AG09309 (cell line): ENCODE measurements at regions not wholly inside any gene's neighbourhood (a gene's known extent, or its start where the extent isn't known, plus 50 kb on each side); places are given as distances from the start of the nearest gene placed in this dataset.

Experiments used
- DNase-seq: peaks from one replicate; pipeline ENCODE4 v3.0.0-alpha.2; 2010; ENCODE audit warnings: low read depth
- H3K4me3 ChIP-seq: 2 replicates; pipeline ENCODE4 v1.5.1; 2011; ENCODE audit warnings: mild to moderate bottlenecking, low read depth, low read length, moderate library complexity; ENCODE audit not compliant: control insufficient read depth
- CTCF ChIP-seq: IDR thresholded peaks from 2 replicates; pipeline ENCODE4 v1.5.1; 2011; ENCODE audit warnings: mild to moderate bottlenecking, low read depth, low read length, inconsistent platforms; ENCODE audit not compliant: insufficient read depth, control insufficient read depth; ENCODE audit errors: missing control alignments

- no peak for TF ChIP-seq CTCF
Observed at GRCh38 chr2:20140321-20141055, 84.4 kb downstream of the SDC1 start.

GRCh38 chr2:20139407-20140172 is 85.3 kb downstream of the SDC1 start:
- no peak for TF ChIP-seq CTCF
- no peak overlapping the region for H3K4me3 ChIP-seq

More at GRCh38 chr2:20140321-20141055, 84.4 kb downstream of the SDC1 start:
- H3K4me3 ChIP-seq, result no peak overlapping the region
- no peak for DNase-seq

GRCh38 chr2:20138696-20139095 is 86.2 kb downstream of the SDC1 start:
- no peak overlapping the region for H3K4me3 ChIP-seq
- DNase-seq, result no peak
- no peak for TF ChIP-seq CTCF

More at GRCh38 chr2:20139407-20140172, 85.3 kb downstream of the SDC1 start:
- no peak for DNase-seq

GRCh38 chr2:20137884-20138283 is 86.5 kb upstream of the LAPTM4A start:
- DNase-seq, result no peak
- no peak overlapping the region for H3K4me3 ChIP-seq
- no peak for TF ChIP-seq CTCF

- no peak for DNase-seq
- H3K4me3 ChIP-seq, result no peak overlapping the region
- no peak for TF ChIP-seq CTCF
Observed at GRCh38 chr2:20137131-20137571, 85.7 kb upstream of the LAPTM4A start.

- no peak overlapping the region for H3K4me3 ChIP-seq
- no peak for TF ChIP-seq CTCF
- DNase-seq, result no peak
Observed at GRCh38 chr2:20136149-20136548, 84.7 kb upstream of the LAPTM4A start.
